Upper lobe of left lung (tissue), 4 donors: ENCODE measurements at regions not wholly inside any gene's neighbourhood (a gene's known extent, or its start where the extent isn't known, plus 50 kb on each side); places are given as distances from the start of the nearest gene placed in this dataset.

Experiments used
- EP300 ChIP-seq, 4 donors: sonication (generic); formaldehyde crosslinking; IDR thresholded peaks; one replicate each; pipeline ENCODE4 v1.5.1; 2017; ENCODE audit warnings: antibody characterized with exemption in 4 of 4, control low read depth in 2 of 4
- POLR2A ChIP-seq, 4 donors: fragments of 450-650 bp; IDR thresholded peaks; one replicate each; pipeline ENCODE4 v1.5.1; 2016 to 2017; ENCODE audit warnings: antibody characterized with exemption in 4 of 4, mild to moderate bottlenecking in 2 of 4

DNA sequence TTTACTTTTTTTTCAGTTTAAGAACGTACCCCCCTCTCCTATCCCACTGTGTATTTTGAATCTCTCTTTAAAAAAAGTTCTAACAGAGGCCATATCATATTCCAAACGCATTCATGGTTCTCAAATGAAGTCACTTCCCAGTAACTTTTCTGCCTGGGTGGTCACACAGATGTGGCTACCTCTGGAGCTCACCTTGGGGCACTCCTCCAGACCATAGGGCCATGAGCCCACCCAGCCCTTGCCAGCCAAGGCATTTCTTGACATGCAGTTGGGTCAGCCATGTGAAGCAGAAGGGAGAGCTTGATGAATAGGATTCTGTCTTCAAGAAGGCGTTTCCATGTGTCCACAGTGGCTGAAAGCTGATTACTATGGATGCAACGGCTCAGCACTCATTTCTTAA lies 239.3 kb downstream of the RAB11FIP2 start:
- TF ChIP-seq POLR2A (IDR thresholded peaks at IDR 0.05) (no peak), EP300 (IDR thresholded peaks at IDR 0.05) (no peak)
